Ishikawa (cell line): ENCODE measurements at regions not wholly inside any gene's neighbourhood (a gene's known extent, or its start where the extent isn't known, plus 50 kb on each side); places are given as distances from the start of the nearest gene placed in this dataset.

ENCODE experiments used
- CEBPB ChIP-seq: IDR thresholded peaks from 2 replicates; pipeline ENCODE4 v1.6.1; 2012
- CREB1 ChIP-seq: IDR thresholded peaks from 2 replicates; pipeline ENCODE4 v1.6.1; 2012; ENCODE audit warnings: low read depth
- EGR1 ChIP-seq: IDR thresholded peaks from 2 replicates; pipeline ENCODE4 v1.6.1; 2012
- EP300 ChIP-seq: IDR thresholded peaks from 2 replicates; pipeline ENCODE4 v1.6.1; 2012; ENCODE audit warnings: borderline replicate concordance
- FOXM1 ChIP-seq: IDR thresholded peaks from 2 replicates; pipeline ENCODE4 v1.6.1; 2012; ENCODE audit warnings: low read depth, borderline replicate concordance
- NFIC ChIP-seq: IDR thresholded peaks from 2 replicates; pipeline ENCODE4 v1.6.1; 2012
- RAD21 ChIP-seq: IDR thresholded peaks from 2 replicates; pipeline ENCODE4 v1.6.1; 2012; ENCODE audit warnings: low read depth
- TAF1 ChIP-seq: IDR thresholded peaks from 2 replicates; pipeline ENCODE4 v1.6.1; 2012; ENCODE audit warnings: low read depth, mild to moderate bottlenecking
- TCF12 ChIP-seq: IDR thresholded peaks from 2 replicates; pipeline ENCODE4 v1.6.1; 2012; ENCODE audit warnings: low read depth
- TEAD4 ChIP-seq: IDR thresholded peaks from 2 replicates; pipeline ENCODE4 v1.6.1; 2012
- YY1 ChIP-seq: IDR thresholded peaks from 2 replicates; pipeline ENCODE4 v1.6.1; 2012; ENCODE audit warnings: low read depth
- ZBTB7A ChIP-seq: IDR thresholded peaks from 2 replicates; pipeline ENCODE4 v1.6.1; 2012; ENCODE audit warnings: low read depth
- TF ChIP-seq, protein P1 (sequence below): IDR thresholded peaks from 2 replicates; pipeline ENCODE4 v1.6.1; 2012; ENCODE audit warnings: low read depth, mild to moderate bottlenecking
- TF ChIP-seq, protein P2 (sequence below): IDR thresholded peaks from 2 replicates; pipeline ENCODE4 v1.6.1; 2012
- TF ChIP-seq, protein P3 (sequence below): IDR thresholded peaks from 2 replicates; pipeline ENCODE4 v1.6.1; 2012

DNA sequence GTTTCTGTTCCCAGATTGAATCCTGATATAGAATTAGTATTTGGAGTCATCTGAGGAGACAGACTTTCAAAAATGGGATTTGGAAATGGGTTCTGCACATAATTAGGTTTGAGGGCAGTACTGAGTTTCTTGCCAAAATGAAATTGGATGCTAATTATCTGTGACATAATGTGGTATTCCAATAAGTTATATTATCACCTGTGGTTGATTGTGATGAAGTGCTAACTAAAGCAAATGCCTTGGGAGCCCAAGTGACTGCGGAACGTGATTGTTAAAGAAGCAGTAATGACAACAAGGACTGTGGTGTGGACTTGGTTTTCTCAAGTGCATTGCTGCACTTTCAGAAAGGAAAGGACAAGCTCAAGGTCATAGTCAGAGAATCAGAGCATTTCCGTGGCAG, 337.0 kb downstream of the IPO8 start:
- no peak for TF ChIP-seq EGR1

DNA sequence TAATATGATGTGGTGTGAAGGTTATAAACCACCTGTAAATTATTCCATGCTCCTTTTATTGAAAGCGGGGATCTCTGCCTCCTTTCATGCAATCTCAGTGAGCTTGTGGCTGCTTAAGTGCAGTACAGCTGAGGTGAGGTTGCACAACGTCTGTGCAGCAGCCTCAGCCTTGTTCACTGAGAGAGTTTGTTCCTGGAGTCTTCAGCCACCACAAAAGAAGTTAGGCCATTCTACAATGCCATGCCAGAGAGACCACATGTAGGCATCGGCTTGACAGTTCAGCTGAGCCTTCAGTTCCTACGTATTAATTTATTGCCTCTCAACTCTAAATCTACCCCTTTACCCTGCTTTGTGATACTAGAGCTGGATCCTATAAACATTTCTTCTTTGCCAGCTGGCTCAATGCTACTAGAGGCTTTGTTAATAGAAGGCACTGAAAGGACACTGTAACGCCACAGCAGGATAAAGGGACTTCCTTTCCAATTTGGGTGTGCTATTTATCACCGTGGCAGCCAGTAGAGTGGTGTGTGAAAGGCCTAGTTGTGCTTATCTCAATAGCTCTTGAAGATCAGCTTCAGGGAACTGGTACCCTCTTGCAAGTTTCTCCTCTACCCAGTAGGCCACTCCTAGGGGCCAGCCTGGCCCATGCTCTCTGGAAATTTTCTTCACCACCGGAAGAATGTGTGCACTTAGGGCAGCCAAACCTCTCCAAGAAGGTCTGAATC, 337.7 kb downstream of the IPO8 start:
- TF ChIP-seq, protein P1, sequence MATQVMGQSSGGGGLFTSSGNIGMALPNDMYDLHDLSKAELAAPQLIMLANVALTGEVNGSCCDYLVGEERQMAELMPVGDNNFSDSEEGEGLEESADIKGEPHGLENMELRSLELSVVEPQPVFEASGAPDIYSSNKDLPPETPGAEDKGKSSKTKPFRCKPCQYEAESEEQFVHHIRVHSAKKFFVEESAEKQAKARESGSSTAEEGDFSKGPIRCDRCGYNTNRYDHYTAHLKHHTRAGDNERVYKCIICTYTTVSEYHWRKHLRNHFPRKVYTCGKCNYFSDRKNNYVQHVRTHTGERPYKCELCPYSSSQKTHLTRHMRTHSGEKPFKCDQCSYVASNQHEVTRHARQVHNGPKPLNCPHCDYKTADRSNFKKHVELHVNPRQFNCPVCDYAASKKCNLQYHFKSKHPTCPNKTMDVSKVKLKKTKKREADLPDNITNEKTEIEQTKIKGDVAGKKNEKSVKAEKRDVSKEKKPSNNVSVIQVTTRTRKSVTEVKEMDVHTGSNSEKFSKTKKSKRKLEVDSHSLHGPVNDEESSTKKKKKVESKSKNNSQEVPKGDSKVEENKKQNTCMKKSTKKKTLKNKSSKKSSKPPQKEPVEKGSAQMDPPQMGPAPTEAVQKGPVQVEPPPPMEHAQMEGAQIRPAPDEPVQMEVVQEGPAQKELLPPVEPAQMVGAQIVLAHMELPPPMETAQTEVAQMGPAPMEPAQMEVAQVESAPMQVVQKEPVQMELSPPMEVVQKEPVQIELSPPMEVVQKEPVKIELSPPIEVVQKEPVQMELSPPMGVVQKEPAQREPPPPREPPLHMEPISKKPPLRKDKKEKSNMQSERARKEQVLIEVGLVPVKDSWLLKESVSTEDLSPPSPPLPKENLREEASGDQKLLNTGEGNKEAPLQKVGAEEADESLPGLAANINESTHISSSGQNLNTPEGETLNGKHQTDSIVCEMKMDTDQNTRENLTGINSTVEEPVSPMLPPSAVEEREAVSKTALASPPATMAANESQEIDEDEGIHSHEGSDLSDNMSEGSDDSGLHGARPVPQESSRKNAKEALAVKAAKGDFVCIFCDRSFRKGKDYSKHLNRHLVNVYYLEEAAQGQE = no peak
- TF ChIP-seq TEAD4 (no peak), CEBPB (no peak), ZBTB7A (no peak), EGR1 (no peak), RAD21 (no peak), NFIC (no peak), TAF1 (no peak), CREB1 (no peak), EP300 (no peak), YY1 (no peak)
- TF ChIP-seq, protein P2, sequence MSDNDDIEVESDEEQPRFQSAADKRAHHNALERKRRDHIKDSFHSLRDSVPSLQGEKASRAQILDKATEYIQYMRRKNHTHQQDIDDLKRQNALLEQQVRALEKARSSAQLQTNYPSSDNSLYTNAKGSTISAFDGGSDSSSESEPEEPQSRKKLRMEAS = no peak
- TF ChIP-seq, protein P3, sequence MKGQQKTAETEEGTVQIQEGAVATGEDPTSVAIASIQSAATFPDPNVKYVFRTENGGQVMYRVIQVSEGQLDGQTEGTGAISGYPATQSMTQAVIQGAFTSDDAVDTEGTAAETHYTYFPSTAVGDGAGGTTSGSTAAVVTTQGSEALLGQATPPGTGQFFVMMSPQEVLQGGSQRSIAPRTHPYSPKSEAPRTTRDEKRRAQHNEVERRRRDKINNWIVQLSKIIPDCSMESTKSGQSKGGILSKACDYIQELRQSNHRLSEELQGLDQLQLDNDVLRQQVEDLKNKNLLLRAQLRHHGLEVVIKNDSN = no peak

DNA sequence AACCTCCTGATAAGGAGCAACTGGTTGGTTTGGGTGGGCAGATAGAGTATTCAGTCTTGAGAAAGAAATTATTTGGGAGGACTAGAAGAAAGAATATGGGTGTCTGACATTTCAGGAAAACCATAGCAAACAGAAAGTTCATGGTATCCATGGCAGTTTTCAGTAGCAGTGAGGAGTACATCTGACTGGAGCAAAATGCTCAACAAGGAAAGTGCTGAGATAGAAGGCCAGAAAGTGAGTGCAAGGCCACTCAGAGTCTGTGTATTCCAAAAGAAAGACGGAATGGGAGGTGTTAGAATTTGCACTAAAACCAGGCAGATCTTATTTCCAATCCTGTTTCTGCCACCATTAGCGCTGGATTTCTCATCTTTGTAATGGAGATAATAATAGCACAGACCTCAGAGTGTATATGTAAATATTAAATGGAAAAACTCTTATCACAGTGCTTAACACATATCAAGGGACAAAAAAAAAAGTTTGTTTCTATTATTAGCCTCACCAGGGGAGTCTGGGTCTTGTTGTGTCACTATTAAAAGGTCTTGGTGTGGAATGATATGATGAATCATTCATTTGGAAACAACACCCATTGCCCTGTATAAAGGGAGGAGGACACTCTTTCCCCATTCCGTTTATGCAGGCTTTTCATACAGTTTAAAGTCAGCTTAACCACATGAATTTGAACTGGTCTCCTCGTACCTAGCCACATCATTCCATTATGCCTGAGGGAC, 349.8 kb downstream of the IPO8 start:
- TF ChIP-seq TAF1 (no peak), ZBTB7A (no peak)
- TF ChIP-seq, protein P1 = no peak

DNA sequence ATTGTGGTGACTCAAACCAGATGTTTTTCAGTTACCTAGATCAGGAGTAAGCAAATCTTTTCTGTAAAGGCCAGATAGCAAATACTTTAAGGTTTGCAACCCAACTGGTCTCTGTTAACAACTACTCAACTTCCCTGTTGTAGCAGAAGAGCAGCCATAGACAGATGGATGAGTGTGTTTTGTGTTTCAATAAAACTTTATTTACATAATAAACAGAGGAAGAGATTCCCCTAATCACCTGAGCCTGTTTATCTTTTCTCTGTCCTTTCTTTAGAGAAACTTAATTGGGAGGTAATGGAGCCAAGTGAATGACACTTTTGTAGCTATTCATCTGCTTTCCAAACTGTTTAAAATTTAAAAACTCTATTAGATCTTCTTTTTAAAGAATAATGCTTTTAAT, 365.1 kb downstream of the IPO8 start:
- TF ChIP-seq TAF1 = no peak

DNA sequence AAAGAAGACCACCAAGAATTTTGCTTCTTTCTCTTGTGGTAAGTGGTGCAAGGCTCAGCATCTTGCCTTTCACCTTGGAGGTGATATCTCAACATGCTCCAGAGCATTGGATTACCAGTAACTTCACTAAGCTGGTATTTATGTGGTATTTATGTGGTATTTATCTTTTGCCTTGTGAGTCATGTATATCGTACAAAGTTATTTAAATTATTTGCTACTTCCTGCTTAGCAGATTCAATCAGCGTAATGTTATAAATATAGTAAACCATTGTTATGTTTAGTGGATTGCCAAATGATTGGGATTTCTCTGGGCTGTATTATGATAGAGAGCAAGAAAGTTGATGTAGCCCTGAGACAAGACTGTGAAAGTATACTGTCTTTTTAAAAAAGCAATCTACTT, 366.4 kb downstream of the IPO8 start:
- no peak for TF ChIP-seq TAF1
- TF ChIP-seq CEBPB = no peak
- TF ChIP-seq RAD21 = no peak
- TF ChIP-seq, protein P2 = no peak
- no peak for TF ChIP-seq EGR1

DNA sequence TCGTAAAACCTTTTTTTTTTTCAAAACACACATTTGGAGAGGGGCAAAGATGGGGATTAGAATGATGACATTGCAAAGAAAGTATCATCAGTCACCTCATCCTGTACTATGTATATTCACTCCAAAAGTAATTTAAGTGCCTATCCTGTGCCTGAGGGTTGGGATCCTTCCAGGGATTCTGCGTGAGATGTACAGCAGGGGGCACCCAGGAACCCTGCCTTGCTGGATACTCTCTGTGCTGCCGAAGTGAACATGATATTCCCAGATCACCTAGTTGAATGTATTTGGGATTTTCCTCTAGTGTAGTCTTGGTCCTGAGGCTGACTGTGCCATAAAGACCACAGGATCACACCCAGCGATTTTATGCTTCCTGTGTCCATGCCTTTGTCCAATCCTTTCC, 372.7 kb downstream of the IPO8 start:
- TF ChIP-seq, protein P3 = no peak

DNA sequence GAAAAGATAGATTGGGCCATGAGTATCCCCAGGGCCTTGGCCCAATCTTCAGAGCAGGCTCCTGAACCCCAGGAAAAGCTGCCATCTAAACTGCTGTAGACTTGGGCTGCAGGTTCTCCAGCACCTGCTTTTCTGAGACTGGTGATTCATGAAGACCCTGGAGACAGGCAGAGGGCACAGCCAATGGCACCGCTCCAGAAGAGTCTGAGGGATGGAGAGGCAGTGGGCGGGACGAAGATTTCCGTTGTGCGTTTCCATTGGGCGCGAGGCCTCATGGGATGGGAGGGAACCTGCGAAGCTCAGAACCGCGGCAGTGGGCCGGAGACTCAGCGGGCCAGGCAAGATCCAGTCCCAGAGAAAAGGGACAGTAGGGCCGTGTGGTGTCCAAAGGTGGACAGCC, 375.1 kb downstream of the IPO8 start:
- TF ChIP-seq NFIC (no peak), ZBTB7A (no peak), CEBPB (no peak), TAF1 (no peak), CREB1 (no peak), EP300 (no peak), RAD21 (no peak), EGR1 (no peak), FOXM1 (no peak), TEAD4 (no peak), YY1 (no peak), TCF12 (no peak)
- TF ChIP-seq, protein P1 = no peak
- TF ChIP-seq, protein P2 = no peak
- TF ChIP-seq, protein P3 = no peak
